SK-N-MC (cell line): ENCODE measurements at regions not wholly inside any gene's neighbourhood (a gene's known extent, or its start where the extent isn't known, plus 50 kb on each side); places are given as distances from the start of the nearest gene placed in this dataset.

Experiments
- EZH2 ChIP-seq: fragments of 200-600 bp; sonication (generic); IDR thresholded peaks from one replicate; pipeline ENCODE4 v1.6.1; 2017; ENCODE audit warnings: antibody characterized with exemption
- POLR2AphosphoS5 ChIP-seq: IDR thresholded peaks from 2 replicates; pipeline ENCODE4 v1.6.1; 2012; ENCODE audit warnings: mild to moderate bottlenecking, low read depth, low read length, borderline replicate concordance

GRCh38 chr4:14812101-14812500 lies 190.2 kb upstream of the CPEB2 start:
- TF ChIP-seq EZH2, result no peak
- no peak for TF ChIP-seq POLR2AphosphoS5
